NCI-H2081 (cell line): ENCODE measurements at regions not wholly inside any gene's neighbourhood (a gene's known extent, or its start where the extent isn't known, plus 50 kb on each side); places are given as distances from the start of the nearest gene placed in this dataset.
"Not testable (repeated sequence)": the region's sequence is repeated elsewhere in the genome, so short reads cannot be mapped to it uniquely, and the experiment has no call there.

Experiments
- DNase-seq, 2 experiments: peaks; one replicate each; lab custom pipeline; 2025; lab: John Stamatoyannopoulos, UW

DNA sequence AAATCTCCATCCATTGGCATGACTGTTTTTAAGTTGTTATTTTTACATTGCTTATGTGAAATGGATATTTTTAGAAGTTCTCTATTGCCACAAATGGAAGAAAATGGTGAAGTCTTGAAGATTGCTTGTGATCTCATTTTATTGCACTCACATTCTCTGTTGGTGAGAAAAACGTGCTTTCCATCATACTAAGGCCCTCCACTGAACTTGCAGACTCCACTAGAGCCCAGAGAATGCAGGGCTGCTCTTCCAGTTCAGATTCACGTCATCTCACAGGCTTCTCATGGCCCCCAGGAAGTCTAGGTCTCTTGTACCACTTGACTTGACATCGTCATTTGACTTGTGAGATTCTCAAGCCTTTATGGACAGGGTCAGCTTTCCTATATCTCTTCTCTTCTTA lies 254.8 kb upstream of the COPS8 start:
- DNase-seq, result no peak

GRCh38 chr2:236831698-236832097 lies 254.0 kb upstream of the COPS8 start:
- no peak for DNase-seq

DNA sequence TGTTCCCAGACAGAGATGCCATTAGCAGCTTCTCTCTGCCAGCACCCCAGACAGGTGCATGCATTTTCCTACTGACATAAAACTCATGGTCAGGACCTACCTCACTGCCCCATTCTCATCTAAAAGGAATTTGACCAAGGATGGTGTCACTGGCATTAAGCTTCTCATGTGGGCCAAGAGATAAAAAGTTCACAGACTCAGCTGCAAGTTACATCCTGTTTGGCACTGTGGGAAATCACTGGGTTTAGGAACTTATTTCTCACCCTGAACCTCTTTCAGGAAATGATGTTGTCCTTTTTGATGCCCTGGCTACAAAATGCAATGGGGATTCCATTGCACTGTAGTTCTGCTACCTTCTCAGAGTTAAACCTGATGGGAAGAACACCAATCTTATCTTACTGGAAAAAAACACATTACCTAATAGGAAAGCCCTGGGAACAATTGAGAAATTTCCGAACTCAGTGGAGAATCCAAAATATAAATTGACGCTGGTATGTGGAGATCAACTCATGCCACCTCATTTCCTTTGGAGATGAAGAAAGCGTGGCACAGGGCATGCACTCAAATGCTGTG lies 252.1 kb upstream of the COPS8 start:
- DNase-seq, result no peak

GRCh38 chr2:236834284-236834683 lies 251.4 kb upstream of the COPS8 start:
- no peak for DNase-seq

- DNase-seq, result no peak
These were observed 250.2 kb upstream of the COPS8 start for GRCh38 chr2:236835307-236836024.

- not testable (repeated sequence) for DNase-seq
These were observed 249.7 kb upstream of the COPS8 start for GRCh38 chr2:236836028-236836427.

DNA sequence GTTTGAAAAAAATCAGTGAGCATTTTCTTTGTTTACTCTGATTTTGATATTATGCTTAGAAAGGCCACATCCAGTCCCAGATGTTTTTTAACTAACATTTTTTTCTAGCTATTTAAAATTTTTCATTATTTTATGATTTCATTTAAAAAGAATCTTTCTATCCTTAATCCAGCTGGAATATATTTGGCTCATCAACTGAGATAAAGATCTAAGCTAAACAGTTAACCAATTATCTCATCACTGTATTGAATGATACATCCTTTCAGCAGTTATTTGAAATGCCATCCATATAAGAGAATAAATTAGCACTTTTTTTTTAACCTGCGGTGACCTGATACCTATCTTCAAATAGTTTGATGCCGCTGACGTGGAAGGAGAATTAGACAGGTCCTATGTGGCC lies 245.5 kb upstream of the COPS8 start:
- DNase-seq, result no peak

- DNase-seq, result no peak
These were observed 244.8 kb upstream of the COPS8 start for GRCh38 chr2:236840857-236841256.

- no peak for DNase-seq
These were observed 244.3 kb upstream of the COPS8 start for GRCh38 chr2:236841389-236841788.

DNA sequence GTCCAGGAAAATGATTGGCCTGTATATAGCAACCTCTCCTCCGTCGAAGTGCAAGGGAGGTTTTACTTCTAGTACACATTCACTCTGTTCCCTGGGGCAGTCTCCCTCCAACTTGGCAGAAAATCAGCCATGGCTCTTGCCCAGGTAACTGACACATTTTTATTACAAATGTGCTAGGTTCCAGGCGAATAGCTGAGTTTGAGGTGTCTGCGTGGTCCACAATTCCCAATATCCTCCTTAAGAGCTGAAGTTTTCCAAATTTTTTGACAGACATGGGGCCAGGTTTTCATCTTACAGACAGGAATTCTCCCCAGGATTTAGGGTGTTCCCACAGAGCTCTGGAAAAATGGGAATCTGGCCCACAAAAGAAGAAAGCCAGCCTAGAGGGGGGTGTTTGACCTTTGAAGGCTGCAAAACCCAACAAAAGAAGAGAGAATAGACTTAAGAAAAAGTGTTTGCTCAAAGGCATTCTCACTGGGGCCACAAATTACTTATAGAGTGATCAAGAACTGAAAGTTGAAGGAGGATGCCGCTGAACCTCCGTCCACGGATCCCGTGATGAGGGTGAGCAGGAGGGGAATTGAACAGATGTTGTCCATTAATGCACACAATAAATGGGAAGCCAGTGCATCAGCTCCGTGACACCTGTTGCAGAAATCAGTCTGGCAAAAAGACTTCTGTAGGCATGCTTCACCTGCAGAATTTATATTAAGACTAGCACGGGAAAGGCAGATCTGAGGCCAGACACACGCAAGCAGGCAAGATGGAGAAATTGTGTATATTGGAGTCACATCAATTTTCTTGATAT lies 242.3 kb upstream of the COPS8 start:
- no peak for DNase-seq

- DNase-seq, result no peak
These were observed 241.0 kb upstream of the COPS8 start for GRCh38 chr2:236844711-236845110.

DNA sequence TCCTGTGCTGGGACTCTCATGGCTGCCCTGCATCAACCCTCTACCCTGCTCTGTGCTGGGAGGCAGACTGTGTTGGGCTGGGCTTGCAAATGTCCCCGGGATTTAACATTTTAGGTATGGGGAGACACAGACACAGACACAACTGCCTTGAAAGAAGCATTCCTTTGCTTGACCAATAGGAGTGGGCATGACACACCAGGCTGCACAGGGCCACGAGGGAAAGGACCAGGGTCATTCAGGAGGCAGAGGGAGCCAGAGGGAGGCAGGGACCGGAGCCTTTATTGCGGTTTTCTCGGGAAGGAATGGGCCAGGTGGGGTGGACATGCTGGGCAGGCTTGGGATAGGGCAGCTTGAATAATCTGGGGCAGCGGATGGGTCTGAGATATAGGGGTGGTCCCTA lies 238.7 kb upstream of the COPS8 start:
- no peak for DNase-seq

- DNase-seq, result no peak
These were observed 238.0 kb upstream of the COPS8 start for GRCh38 chr2:236847538-236848263.

- no peak for DNase-seq
These were observed 237.2 kb upstream of the COPS8 start for GRCh38 chr2:236848501-236848900.

- DNase-seq, result no peak
These were observed 236.2 kb upstream of the COPS8 start for GRCh38 chr2:236849508-236849907.

- DNase-seq, result no peak
These were observed 235.7 kb upstream of the COPS8 start for GRCh38 chr2:236849940-236850339.

DNA sequence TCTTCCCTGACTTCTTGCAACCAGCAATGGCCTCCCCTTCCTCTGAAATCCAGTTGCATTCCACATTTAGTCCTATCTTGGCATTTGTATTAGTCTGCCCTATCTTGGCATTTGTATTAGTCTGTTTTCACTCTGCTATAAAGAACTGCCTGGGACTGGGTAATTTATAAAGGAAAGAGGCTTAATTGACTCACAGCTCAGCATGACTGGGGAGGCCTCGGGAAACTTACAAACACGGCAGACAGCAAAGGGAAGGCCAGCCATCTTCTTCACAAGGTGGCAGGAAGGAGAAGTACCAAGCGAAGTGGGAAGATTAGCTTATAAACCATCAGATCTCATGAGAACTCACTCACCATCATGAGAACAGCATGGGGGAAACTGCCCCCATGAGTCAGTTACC lies 234.5 kb upstream of the COPS8 start:
- DNase-seq, result no peak

GRCh38 chr2:236852100-236852976 lies 233.4 kb upstream of the COPS8 start:
- DNase-seq, result no peak

DNA sequence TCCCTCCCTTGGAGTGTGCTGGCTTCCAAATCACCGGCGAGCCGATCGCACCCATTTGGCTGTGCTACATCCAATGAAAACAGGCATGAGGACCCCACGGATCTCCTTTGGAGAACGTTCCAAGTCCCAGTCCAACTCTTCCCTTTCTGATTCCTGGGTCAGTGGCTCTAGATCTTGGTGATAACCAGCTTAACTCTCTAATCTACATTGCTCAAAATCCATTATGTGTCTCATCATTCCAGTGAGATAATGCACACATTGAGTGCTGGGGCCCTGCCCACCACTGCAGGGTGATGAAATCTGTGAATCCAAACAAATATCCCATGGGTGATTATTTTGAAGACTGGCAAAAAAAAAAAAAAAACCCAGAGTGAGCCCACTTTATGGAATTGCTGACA lies 232.7 kb upstream of the COPS8 start:
- DNase-seq, result no peak

DNA sequence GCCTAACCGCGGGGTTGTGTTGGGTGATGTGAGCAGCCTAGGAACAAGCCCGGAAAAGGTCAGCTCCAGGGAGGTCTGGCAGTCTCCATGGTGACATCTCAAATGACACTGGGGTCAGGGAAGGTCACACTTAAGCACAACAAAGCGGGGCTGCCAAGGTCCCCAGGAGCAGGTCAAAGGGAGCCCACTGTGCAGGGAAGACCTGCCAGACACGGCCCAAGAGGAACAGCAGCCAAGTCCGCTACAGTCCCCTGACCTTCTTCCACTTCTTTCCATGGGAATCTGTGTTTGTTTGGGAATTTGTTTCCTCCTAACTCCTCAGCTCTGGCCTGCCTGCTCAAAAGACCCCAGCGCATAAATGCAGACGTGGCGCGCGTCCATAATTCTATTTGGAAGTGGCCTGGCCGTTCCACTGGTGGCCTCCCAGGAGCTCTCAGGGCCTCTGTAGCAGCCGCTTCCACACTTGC lies 232.1 kb upstream of the COPS8 start:
- no peak for DNase-seq

- DNase-seq, result no peak
These were observed 230.4 kb upstream of the COPS8 start for GRCh38 chr2:236855176-236855865.
